ENCODE measurements at regions not wholly inside any gene's neighbourhood (a gene's known extent, or its start where the extent isn't known, plus 50 kb on each side); places are given as distances from the start of the nearest gene placed in this dataset.
A peak's percentile ranks its signal among the peaks of the same experiment; 100 is the strongest.

GRCh38 chr15:69742361-69742760 is 289.7 kb downstream of the RPLP1 start:
- WGBS, 2 donors, result 81 to 83% methylated on average over 9 of the region's 9 CpGs
- Histone ChIP-seq H3K9me3 (no peaks in the 10 kb centered on the region), H3K27me3 (no peaks in the 10 kb centered on the region), H3K4me1 (peaks cover 0 to 17% (median 12%) of the 10 kb centered on the region in 4 donors), H3K27ac (peak overlapping the region in 3 of 4 donors; percentile 8 to 56 (median 55)), H3K36me3 (no peaks in the 10 kb centered on the region), H3K4me3 (no peak overlapping the region)
- DNase-seq, result peak; percentile 86
- intact Hi-C loops (cut with DNase I), result loop anchor here (5.0 kb wide), 1 partner anchor 355 kb away; the partner anchor contains the start of gene TLE3
- TF ChIP-seq, protein P1, sequence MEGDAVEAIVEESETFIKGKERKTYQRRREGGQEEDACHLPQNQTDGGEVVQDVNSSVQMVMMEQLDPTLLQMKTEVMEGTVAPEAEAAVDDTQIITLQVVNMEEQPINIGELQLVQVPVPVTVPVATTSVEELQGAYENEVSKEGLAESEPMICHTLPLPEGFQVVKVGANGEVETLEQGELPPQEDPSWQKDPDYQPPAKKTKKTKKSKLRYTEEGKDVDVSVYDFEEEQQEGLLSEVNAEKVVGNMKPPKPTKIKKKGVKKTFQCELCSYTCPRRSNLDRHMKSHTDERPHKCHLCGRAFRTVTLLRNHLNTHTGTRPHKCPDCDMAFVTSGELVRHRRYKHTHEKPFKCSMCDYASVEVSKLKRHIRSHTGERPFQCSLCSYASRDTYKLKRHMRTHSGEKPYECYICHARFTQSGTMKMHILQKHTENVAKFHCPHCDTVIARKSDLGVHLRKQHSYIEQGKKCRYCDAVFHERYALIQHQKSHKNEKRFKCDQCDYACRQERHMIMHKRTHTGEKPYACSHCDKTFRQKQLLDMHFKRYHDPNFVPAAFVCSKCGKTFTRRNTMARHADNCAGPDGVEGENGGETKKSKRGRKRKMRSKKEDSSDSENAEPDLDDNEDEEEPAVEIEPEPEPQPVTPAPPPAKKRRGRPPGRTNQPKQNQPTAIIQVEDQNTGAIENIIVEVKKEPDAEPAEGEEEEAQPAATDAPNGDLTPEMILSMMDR (IDR thresholded peaks at IDR 0.05), result no peak
- TF ChIP-seq POLR2A (IDR thresholded peaks at IDR 0.05), result no peak
- peak; percentile 44 to 77 (median 66) for TF ChIP-seq POLR2AphosphoS5 (IDR thresholded peaks at IDR 0.05)
- peak in 1 of 4 donors; percentile 70 for TF ChIP-seq EP300 (IDR thresholded peaks at IDR 0.05)

- intact Hi-C loops (cut with DNase I), result loop anchor here (5.0 kb wide), 1 partner anchor 354 kb away; the partner anchor contains the start of gene TLE3
- H3K4me3 ChIP-seq, result no peak overlapping the region
- no peak for DNase-seq
- 90 to 92% methylated on average over 1 of the region's 1 CpG for WGBS, 2 donors
- TF ChIP-seq POLR2A (IDR thresholded peaks at IDR 0.05), result no peak
- no peak for TF ChIP-seq EP300 (IDR thresholded peaks at IDR 0.05)
- TF ChIP-seq POLR2AphosphoS5 (IDR thresholded peaks at IDR 0.05), result no peak
- TF ChIP-seq, protein P1 (IDR thresholded peaks at IDR 0.05), result no peak
- H3K36me3 ChIP-seq, result no peaks in the 10 kb centered on the region
- peak overlapping the region in 3 of 4 donors; percentile 8 to 56 (median 55) for H3K27ac ChIP-seq
- H3K27me3 ChIP-seq, result no peaks in the 10 kb centered on the region
- no peaks in the 10 kb centered on the region for H3K9me3 ChIP-seq
- peaks cover 0 to 17% (median 12%) of the 10 kb centered on the region in 4 donors for H3K4me1 ChIP-seq
These were observed 290.5 kb downstream of the RPLP1 start for GRCh38 chr15:69743091-69743490.

DNA sequence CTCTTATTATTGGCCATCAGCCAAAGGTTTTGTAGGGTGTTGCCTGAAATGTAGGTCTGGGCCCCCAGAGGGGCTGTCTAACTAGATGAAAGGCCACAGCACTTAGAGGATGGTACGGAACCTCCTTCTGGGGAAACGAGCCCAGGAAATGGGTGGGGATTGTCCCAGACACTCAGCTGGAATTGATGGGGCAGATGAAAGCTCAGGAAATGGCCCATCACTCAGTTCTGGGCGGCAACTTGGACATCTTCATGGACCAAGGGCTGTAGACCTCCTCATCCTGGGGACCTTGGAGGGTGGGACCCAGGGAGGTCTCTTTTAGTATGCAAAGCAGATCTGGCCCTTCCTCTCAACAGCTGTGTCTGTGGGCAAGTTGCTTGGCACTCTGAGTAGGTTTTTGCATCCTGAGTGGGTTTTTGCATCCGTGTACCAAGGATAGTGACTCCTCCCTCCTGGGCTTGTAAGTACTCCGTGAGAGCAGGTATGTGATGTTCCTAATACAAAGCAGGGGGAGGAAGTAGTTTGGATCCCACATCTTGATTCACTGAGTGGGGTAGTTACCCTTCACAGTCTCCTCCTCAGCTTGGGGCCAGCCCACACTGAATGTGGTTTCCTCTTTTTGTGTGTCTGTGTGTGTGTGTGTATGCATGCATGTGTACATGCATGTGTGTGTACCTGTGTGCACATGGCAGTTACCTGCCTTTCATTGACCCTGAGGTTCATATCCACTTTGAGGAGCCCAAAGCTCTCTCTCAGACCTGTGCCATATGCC is 292.0 kb downstream of the RPLP1 start:
- intact Hi-C loops (cut with DNase I), result loop anchor here (5.0 kb wide), 1 partner anchor 353 kb away; the partner anchor contains the start of gene TLE3
- no peaks in the 10 kb centered on the region for H3K27me3 ChIP-seq
- H3K9me3 ChIP-seq, result no peaks in the 10 kb centered on the region
- peaks cover 0 to 17% (median 12%) of the 10 kb centered on the region in 4 donors for H3K4me1 ChIP-seq
- H3K27ac ChIP-seq, result no peak overlapping the region
- 51 to 73% methylated on average over 5 of the region's 5 CpGs for WGBS, 2 donors
- no peak for DNase-seq
- H3K4me3 ChIP-seq, result no peak overlapping the region
- TF ChIP-seq, protein P1 (IDR thresholded peaks at IDR 0.05), result no peak
- TF ChIP-seq POLR2A (IDR thresholded peaks at IDR 0.05), result no peak
- TF ChIP-seq EP300 (IDR thresholded peaks at IDR 0.05), result no peak
- no peak for TF ChIP-seq POLR2AphosphoS5 (IDR thresholded peaks at IDR 0.05)
- no peaks in the 10 kb centered on the region for H3K36me3 ChIP-seq

DNA sequence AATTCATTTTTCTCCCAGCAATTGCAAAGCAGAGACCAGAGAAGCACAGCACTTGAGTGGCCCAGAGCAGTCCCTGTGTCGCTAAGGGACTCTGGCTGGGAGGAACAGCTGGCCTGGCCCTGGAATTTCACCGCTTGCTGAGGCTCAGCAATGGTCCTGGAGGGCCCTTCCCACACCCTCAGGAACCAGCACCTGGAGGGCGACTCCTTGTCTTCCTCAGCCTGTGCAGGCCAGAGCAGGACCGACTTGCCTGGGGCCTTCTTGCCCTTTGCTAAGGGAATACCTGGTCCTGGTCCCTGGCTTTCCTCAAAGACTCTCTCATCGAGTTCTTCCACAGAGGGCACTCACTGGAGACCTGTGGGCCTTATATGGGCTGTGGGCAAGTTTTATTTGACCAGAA is 294.6 kb downstream of the RPLP1 start:
- intact Hi-C loops (cut with DNase I), result no loop called here
- H3K4me1 ChIP-seq, result peaks cover 0 to 10% (median 8%) of the 10 kb centered on the region in 4 donors
- no peaks in the 10 kb centered on the region for H3K27me3 ChIP-seq
- H3K4me3 ChIP-seq, result no peak overlapping the region
- 91 to 92% methylated on average over 5 of the region's 5 CpGs for WGBS, 2 donors
- H3K9me3 ChIP-seq, result no peaks in the 10 kb centered on the region
- no peak for DNase-seq
- no peaks in the 10 kb centered on the region for H3K36me3 ChIP-seq
- TF ChIP-seq, protein P1 (IDR thresholded peaks at IDR 0.05), result no peak
- H3K27ac ChIP-seq, result no peak overlapping the region

Data from sigmoid colon (tissue), 6 donors.